ENCODE measurements at regions not wholly inside any gene's neighbourhood (a gene's known extent, or its start where the extent isn't known, plus 50 kb on each side); places are given as distances from the start of the nearest gene placed in this dataset.

DNA sequence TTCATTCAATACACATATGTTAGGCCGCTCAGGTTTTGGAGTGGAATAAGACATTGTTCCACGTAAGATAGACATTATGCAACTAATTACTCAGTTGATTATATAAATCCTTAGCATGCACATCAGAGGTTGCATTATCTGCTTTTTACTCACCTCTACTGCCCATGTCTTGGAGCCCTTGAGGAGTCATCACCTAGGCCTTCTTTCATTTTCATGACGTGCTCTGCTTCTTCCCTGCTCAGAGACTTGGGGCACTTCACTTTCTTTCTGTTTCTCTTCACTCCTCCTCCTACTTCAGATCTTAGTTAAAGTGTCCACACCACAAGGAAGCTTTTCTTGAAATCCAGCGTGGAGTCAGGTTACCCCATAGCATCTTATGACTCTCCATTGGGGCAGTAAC, 241.1 kb downstream of the TLR4 start:
- no peak for DNase-seq

DNA sequence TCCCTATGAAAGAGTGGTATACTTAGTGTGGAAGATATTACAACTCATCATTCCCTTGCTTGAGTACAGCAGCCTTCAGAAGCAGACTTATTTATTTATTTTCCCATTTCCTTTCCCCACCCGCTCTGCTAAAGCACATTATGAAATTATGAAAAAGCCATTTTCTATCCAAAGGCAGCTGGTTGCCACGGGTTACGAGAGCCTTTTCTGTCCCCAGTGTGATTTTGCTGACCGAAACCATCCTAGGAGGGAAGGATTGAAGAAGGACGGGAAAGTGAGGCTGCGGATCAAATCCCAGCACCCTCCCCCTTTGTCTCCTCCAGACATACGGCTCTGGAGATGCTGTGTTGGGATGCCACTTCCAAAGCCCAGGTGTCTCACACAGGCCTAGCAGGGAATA, 246.9 kb downstream of the TLR4 start:
- DNase-seq, result no peak

DNA sequence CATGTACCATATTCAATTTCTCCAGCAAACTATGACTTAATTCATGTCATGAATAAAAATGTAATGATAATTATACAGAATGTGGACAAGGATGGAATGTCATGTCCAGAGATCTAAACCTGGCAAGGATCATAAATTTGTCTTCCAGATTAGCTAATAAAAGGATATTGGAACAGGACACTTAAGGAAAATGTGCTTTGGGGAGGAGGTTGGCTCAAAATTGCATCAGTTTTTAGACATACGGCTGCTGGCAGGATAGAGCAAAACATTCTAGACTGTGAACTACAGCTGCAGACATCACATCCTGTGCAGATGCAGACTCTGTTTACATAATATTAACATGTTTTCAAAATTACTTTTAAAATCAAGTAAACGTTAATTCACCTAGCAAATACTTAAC, 248.4 kb downstream of the TLR4 start:
- DNase-seq, result no peak

DNA sequence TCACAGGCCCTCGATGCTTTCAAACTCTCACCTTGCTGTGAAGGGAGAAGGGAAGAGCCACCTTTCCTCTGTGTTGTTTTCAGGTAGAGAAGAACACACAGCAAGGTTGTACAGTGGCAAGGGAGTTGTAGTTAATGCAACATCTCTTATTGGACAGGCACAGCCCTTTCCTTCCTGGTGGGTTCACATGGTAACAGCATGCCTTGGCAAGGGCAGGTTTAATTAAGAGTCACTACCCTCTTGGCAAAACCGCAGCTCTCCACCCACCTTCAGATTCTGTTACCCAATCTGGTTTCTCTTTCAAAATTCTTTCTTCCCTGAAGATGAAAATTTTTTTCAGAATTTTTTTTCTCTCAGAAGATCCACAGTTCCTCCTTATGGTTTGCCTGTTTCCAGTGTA, 253.1 kb downstream of the TLR4 start:
- peak; percentile 69 for DNase-seq

DNA sequence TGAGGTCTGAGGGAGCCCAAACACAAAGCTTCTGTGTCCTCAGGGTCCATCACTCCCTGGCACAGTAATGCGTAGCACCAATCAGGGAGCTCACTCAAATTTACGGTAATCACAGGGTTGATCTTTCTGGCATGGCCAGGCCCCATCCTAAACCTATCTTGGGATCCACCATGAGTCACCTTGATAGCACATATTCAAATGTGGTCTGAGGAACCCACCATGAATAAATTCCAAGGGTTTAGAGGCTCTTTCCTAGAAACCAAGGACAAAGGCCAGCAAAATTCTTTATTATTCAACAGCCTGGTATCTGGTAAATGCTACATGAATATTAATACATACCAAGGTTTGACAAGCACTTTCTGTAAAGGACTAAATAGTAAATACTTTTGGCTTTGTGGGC, 254.5 kb downstream of the TLR4 start:
- DNase-seq, result no peak

DNA sequence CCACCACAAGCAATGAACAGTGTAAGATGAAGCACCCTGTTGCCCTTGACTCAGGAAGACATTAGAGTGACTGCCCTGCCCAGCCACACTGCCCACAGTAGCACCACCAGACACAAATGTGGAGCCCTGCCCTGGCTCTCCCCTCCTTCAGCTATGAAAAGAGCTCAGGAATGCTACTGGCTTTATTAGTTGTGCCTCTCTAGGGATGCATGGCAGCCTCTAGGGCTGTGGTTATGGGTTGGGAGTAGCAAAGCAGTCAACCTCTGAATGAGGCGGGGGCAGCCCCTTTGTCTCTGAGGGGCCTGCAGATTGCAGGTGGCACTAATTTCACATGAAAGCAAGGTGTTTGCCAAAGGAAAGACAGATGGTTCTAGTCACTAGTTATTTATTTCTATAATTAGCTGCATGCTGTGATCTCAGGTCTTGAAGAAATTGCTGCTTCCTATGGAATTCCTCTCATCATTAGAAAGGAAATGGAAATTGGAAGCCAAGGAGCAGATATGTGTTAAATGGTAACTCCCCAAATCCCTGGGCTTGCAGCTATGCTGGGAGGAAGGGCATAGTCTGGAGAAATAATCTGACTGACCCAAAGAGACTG, 259.4 kb downstream of the TLR4 start:
- DNase-seq, result peak; percentile 67

DNA sequence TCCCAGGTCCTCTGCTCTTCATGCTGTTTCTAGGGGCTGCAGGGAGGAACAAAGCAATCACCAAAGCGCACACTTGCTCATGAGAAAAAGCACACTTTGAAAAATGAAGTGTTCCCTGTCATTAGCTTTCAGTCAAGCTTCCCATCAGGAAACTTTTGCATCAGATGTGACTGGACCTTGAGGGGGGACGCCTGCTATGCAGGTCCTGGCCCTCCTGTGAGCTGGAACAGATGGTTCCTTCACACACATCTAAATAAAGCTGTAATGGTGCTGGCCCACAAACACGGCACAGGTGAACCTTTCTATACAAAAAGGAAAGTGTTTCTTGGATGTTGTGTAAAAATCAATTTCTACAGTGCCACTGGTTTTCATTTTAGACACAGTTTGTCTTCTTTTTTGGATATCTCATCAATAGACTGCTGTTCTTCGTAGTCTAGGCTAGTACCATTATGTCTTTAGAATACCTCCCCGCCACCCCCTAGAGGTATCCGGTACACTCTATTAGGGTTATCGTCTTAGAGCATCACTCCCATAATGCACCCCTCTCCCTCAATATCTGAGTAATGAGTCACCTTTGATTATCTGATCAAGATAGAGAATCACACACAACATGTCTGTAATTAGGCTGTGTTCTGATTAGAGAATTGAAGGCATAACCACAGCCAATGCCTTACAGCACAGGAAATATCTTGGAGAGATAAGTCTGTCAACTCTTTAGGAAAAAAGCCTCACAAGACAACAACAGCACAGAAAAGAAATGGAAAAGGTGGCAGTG, 266.3 kb downstream of the TLR4 start:
- DNase-seq, result no peak

DNA sequence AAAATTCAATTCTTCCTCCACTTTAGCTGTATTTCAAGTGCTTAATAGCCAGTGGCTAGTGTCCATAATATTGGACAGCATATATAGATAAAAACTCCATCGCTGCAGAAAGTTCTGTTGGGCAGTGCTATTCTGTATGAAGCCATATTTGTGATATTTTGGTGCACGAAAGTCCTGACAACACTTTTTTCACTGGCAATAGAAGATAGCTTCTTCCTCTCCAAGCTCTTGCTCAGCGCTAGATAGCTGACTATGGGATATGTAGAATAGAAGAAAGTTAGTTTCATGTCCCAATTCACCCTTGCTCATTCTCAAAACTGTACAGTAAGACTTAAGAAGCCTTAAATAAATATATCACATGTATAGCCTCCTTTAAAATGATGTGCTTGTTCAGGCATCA, 269.9 kb downstream of the TLR4 start:
- DNase-seq, result no peak

DNA sequence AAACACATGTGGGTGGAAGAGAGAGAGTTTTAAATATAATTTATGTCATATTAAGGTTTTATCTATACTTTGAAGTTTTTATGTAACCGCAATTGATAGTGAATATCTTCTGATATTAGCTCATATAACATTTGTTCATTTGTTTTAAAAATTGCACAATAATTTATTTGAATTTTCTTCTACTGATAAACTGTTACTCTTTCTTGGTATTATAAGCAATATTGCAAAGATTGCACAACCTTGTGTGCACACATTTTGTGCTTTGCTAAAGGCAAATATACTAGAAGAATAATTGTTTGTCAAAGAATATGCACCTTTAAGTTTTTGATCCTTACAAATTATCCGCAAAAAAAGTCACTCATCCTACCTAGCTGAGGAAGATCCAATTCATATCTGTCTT, 275.7 kb downstream of the TLR4 start:
- no peak for DNase-seq

DNA sequence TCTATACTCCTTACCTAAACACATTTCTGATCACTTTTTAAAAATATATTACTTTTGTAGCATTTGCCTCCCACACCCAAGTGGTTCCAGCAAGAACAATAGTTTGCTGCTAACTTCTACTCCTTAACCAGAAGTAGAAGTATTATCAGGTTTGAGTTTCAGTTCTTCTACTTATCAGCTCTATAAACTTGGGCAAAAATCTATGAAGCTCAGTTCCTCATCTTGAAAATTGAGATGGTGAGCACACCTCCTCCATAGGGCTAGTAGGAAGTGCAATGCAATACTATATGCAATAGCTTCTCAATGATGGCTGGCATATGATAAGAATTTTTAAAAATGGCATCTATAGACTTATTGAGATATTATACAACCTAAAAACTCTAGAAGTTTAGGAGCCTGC, 283.7 kb downstream of the TLR4 start:
- no peak for DNase-seq

DNA sequence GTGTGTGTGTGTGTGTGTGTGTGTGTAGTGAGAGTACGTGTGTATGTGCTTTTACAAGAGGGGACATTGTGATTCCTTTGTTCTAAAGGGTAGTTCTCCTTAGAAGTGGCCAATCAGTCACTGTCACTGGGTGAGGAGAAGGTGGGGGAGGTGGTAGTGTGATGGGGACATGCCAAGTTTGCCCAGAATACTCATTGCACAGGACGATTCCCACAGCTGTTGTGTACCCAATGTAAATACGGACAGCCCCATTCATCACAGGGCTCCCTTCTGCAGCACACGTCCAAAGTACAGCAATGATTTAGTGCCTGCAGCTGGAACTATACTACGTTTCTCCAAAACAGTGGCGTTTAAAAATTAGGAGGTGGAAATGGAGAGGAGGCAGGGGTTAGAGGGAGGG, 287.8 kb downstream of the TLR4 start:
- no peak for DNase-seq

DNA sequence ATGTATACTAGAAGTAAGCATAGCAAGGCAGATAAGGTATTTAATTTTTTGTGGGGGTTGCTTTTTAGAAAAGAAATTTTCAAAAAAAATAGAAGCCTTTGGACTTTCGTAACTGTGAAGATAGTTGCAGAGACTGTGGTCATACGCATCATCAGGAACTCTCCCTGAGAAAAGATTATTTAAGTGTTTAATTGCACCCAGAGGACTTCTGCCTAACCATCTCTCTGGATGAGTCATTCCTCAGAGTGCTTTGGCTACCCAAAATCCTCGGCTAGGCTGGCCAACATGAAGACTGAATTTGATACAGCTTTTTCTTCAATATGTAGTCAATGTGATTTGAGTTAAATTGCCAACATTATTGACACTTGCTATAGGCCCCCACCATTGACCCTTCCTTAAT, 296.4 kb downstream of the TLR4 start:
- DNase-seq, result no peak

DNA sequence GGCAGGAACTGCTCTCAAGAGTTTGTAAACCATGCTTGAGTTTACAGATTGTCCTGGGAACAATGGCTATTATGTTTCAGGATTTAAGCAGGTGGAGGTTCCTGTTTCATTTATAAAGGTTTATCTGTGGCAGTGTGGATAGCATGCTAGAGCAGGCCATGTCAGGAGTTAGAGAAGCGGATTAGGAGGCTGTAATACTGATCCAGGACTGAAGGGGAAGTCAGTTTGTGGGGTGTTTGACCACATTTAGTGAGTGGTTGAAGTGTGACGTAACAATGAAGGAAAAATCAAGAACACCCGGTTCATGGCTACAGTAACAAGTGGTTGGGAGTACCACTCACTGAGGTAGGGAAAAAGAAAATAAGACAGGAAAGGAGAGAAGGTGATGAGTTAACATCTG, 299.0 kb downstream of the TLR4 start:
- DNase-seq, result no peak

DNA sequence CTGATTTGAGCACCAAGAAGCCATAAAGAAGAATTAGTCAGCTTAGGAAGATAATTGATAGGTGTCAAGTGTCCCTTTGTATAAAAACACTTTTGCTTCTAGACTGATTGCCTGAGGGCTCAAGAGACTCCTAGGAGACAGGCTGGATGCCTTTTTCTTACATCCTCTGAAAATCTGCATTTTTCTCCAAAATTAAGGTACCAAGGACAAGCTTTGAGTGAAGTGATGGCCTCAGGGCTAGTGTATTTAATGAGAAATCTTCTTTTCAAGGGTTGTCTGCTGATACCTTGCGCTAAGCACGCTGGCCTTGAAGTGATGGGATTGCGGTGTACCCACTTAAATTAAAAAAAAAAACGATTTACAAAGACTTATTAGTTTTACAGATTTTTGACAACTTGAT, 304.0 kb downstream of the TLR4 start:
- DNase-seq, result no peak

DNA sequence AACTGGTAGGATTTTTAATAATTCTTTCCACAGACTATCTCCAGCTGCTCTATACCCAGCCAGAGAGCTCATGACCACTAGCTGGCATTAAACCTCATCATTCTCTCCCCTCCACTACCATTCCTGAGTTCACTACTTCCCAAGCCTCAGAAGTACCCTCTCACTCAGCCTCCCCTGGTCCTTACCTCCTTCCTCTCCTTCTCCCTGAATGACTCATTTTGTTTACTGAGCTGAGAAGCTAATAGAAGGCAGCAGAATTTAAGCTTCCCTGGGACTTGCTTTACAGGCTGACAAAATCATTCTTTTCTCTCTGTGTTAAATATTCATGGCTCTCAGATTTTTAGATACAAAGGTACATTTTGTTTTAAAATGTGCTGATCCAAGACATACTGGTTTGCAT, 305.4 kb downstream of the TLR4 start:
- no peak for DNase-seq

DNA sequence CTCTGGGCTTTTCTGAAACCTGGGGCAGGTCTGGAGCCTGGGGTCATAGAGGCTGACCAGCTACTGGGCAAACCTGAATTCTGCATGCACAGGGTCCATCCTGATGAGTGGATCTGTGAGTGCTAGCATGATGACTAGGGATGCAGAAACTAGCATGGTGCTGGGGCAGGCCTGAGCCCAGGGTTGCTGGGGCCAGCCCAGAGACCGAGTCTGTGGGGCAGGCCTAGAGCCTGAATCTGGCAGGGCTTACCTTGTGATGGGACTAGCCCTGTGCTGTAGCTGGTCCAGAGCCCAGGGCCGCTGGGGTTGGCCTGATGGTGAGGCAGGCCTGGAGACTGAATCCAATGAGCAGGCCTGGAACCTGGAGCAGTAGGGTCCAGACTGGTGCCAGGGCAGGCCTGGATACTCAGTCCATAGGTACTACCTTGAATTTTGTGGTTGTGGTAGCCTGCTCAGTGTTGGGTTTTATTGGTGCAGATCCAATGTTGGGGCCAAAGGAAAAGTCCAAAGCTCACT, 313.5 kb downstream of the TLR4 start:
- no peak for DNase-seq

DNA sequence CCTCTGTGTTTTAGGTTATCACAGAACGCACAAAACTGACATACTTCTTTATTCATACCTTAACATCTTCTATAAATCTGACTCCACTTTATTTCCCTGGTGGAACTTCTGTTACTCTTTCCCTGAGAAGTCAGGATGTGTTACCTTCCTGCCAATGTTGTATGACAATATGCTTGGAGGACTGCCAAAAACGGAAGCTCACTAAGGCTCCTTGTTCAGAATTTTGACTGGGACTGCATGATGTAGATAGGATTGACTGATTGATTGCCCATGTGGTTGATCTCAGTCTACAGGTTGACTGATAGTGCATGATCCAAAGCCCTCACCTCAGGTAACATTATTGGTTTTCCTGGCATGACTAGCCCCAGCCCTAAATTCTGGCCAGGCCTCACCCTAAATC, 319.4 kb downstream of the TLR4 start:
- peak; percentile 14 for DNase-seq

DNA sequence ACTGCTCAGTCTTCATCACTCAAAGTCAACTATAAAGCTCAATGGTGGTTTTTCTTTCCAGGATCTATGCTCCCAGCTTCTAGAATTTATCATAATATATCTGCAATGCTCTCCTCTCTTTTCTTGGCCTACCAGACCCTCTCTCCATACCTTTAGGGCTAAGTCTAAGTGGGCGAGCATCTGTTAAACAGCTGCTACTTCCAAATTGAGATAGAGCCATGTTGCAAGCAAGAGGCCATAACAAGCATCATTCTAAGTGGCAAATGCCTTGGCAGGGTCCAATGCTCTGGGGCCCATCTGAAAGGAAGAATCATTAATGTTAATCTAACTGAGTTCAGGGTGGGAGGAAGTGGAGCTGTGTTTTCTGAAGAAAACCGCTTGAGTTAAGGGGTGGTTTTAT, 324.0 kb downstream of the TLR4 start:
- peak; percentile 10 for DNase-seq

DNA sequence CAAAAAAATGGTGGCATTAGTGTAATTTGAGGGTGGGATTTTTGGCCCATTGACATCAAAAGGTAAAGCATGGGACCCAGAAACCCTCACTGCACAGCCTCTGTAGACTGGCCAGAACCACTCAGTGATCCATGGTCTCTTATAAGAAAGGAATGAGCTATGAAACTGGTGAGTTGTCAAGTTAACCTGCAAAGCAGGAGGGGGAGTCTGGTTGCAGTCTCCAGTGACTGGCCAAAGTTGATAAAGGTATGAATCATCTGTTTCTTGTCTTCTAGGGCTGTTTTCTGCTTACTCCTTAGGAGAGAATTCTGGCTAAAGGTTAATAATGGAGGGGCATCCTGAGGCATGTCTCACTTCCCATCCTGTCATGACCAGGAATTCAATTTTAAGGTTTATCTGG, 325.2 kb downstream of the TLR4 start:
- no peak for DNase-seq

DNA sequence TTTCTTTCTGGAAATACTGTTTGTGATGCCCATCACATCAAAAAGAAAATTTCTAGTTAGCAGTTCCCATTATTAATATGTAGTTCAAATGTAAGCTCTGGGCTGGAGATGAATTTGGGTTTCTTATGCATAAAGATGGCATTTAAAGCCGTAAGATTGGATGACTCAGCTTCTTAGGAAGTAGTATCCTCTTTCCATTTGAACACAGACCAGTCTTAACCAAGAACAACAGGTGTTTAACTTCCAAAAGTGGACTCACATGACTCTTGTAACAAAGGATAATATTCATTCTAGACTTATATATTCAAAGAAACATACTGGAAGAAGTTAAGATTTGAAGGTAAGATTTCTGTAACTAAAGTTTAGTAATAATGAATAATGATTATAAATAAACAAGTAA, 330.5 kb downstream of the TLR4 start:
- DNase-seq, result no peak

DNA sequence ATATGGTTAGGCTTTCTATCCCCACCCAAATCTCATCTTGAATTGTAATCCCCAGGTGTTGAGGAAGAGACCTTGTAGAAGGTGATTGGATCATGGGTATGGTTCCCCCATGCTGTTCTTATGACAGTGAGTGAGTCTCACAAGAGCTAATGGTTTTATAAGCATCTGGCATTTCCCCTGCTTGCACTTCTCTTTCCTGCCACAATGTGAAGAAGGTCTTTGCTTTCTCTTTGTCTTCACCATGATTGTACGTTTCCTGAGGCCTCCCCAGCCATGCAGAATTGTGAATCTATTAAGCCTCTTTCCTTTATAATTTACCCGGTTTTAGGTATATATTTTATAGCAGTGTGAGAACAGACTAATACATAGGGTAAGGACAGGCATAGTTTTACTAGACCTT, 334.5 kb downstream of the TLR4 start:
- DNase-seq, result peak; percentile 16

DNA sequence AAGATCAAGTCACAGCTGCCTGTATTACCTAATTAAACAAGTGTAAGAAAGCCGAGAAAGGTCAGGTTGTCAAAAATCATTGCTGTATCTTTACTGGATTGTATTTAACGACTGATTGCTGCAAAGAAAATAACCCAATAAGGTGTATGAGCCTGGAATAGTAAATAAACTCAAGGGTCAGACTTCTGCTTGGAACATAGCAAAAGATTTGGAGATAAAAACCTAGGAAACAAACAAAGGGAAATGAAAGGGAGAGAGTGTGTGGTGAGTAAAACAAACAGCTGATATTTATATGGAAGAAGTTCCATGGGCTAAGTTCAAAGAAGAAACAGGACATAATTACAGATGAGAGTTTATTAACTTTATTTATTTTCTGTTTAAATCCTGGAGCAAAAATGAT, 354.0 kb downstream of the TLR4 start:
- no peak for DNase-seq

DNA sequence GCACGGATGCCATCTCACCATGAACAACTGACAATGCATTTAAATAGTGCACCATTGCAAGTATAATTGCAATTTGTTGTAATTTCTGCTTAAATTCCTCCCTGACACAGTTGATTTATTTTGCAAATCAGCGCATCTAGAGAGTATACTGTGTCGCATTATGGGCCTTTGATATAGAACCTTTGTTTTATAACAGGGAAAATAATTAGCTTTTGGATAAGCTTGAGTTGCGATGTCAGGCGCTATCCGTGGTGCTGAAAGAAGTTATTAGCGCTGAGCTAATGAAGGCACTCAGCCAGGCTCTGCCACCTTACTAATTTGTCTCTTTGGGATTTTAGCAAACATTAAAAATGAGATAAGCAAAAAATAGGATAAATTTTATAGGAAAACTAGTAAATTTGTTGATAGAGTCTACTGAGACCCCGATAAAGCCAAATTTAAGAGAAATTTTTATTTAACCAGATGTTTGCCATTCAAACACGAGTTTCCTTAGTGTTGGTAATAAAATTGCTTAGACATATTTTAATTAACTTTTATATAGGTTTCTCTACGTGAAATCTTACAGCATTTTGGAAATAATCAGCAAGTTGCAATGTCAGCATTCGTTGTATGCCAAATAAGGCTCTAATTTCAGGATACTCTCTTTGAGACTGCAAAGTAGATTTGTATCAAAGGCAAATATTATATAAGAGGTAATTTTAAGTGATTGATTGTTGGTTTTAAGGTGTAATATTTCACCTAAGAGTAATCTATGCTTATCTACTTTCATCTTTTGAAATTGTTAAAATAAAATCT, 355.5 kb downstream of the TLR4 start:
- no peak for DNase-seq

DNA sequence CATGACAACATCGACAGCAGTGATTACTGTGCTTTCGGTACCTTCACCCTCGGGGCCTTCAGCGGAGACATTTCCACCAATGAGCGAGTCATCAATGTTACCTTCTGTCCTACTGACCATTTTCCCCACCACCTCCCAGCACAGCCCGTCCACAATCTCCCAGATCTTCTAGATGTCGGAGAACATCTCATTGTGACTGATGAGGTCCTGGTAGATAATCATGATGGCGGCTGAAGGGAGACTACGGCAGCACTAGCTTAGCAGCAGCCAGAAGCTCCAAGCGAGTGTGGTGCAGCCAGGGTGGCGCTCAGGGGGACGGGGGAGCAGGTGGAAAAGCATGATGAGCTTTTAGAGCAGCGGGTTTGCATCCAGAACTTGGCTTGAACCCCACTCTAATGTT, 379.0 kb downstream of the TLR4 start:
- DNase-seq, result no peak
